GF-D8 (cell line): ENCODE measurements at regions not wholly inside any gene's neighbourhood (a gene's known extent, or its start where the extent isn't known, plus 50 kb on each side); places are given as distances from the start of the nearest gene placed in this dataset.
A peak's percentile ranks its signal among the peaks of the same experiment; 100 is the strongest.

Experiments
- DNase-seq: peaks from one replicate; lab custom pipeline; 2025; lab: John Stamatoyannopoulos, UW

- no peak for DNase-seq
These were observed 269.7 kb upstream of the SOX2 start for GRCh38 chr3:181442066-181442465.

- DNase-seq: no peak
These were observed 278.7 kb upstream of the SOX2 start for GRCh38 chr3:181432992-181433391.

- DNase-seq: no peak
These were observed 280.0 kb upstream of the SOX2 start for GRCh38 chr3:181431748-181432147.

- DNase-seq: no peak
These were observed 286.7 kb upstream of the SOX2 start for GRCh38 chr3:181425074-181425473.

GRCh38 chr3:181418233-181418632, 293.5 kb upstream of the SOX2 start:
- DNase-seq: no peak

GRCh38 chr3:181417748-181418147, 294.0 kb upstream of the SOX2 start:
- DNase-seq: no peak

GRCh38 chr3:181410870-181411269, 300.9 kb upstream of the SOX2 start:
- DNase-seq: no peak

GRCh38 chr3:181403876-181404660, 307.7 kb upstream of the SOX2 start:
- no peak for DNase-seq

- no peak for DNase-seq
These were observed 309.4 kb upstream of the SOX2 start for GRCh38 chr3:181402347-181402746.

GRCh38 chr3:181384970-181385369, 326.8 kb upstream of the SOX2 start:
- DNase-seq: no peak

- DNase-seq: peak; percentile 38
These were observed 328.0 kb upstream of the SOX2 start for GRCh38 chr3:181383760-181384159.

GRCh38 chr3:181383201-181383600, 328.5 kb upstream of the SOX2 start:
- DNase-seq: no peak

- no peak for DNase-seq
These were observed 329.1 kb upstream of the SOX2 start for GRCh38 chr3:181382656-181383055.

GRCh38 chr3:181379278-181379677, 332.4 kb upstream of the SOX2 start:
- no peak for DNase-seq

- no peak for DNase-seq
These were observed 342.1 kb upstream of the SOX2 start for GRCh38 chr3:181369637-181370036.

- no peak for DNase-seq
These were observed 348.5 kb upstream of the SOX2 start for GRCh38 chr3:181363231-181363630.

GRCh38 chr3:181362378-181362777, 349.3 kb upstream of the SOX2 start:
- no peak for DNase-seq

GRCh38 chr3:181358562-181358961, 353.2 kb upstream of the SOX2 start:
- no peak for DNase-seq

- no peak for DNase-seq
These were observed 353.7 kb upstream of the SOX2 start for GRCh38 chr3:181358060-181358459.

- DNase-seq: no peak
These were observed 357.6 kb upstream of the SOX2 start for GRCh38 chr3:181354140-181354539.

GRCh38 chr3:181344331-181344730, 354.8 kb upstream of the DNAJC19 start:
- DNase-seq: no peak

GRCh38 chr3:181336597-181336996, 347.1 kb upstream of the DNAJC19 start:
- no peak for DNase-seq

- no peak for DNase-seq
These were observed 343.9 kb upstream of the DNAJC19 start for GRCh38 chr3:181333394-181333793.
